ENCODE measurements at regions not wholly inside any gene's neighbourhood (a gene's known extent, or its start where the extent isn't known, plus 50 kb on each side); places are given as distances from the start of the nearest gene placed in this dataset.

GRCh38 chr5:142208777-142209312, 100.3 kb downstream of the NDFIP1 start:
- TF ChIP-seq SUZ12 (IDR thresholded peaks at IDR 0.05; ENCODE audit: extremely low read depth, insufficient read depth, insufficient read length) (no peak), ZNF274 (IDR thresholded peaks at IDR 0.05; ENCODE audit: low read depth, low read length) (no peak), YY1 (IDR thresholded peaks at IDR 0.05; ENCODE audit: insufficient read depth, insufficient read length) (no peak)
